ENCODE measurements at regions not wholly inside any gene's neighbourhood (a gene's known extent, or its start where the extent isn't known, plus 50 kb on each side); places are given as distances from the start of the nearest gene placed in this dataset.

- Mint-ChIP-seq H3K9me3 (no peaks in the 10 kb centered on the region), H3K4me3 (no peak overlapping the region), H3K27me3 (peaks cover 3% of the 10 kb centered on the region), H3K27ac (no peak overlapping the region), H3K4me1 (ENCODE audit: low read depth) (no peaks in the 10 kb centered on the region), H3K36me3 (ENCODE audit: low read depth) (no peaks in the 10 kb centered on the region)
- intact Hi-C loops (cut with micrococcal nuclease), result no loop called here
Measured at GRCh38 chr9:87107072-87107471, 159.8 kb upstream of the GAS1 start.

DNA sequence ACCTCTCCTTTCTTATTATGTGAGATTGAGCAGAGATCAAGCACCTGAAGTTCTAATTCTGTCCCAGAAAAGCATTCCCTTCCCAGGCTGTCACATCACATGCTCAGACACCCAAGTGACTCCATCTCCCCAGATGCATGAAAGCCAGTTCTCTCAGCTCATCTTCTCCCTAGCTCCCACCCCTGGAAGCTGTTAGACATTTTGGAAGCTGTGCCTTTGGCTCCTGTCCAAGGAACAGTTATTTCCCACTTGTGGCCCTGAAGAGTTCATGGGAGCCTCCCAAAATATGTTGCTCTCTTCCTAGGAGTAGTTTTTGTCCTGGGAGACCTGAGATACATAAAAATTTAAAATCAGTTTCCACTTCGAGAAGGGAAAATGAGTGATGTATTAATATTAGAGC lies 161.4 kb upstream of the GAS1 start:
- intact Hi-C loops (cut with micrococcal nuclease), result no loop called here
- Mint-ChIP-seq H3K36me3 (ENCODE audit: low read depth) (no peaks in the 10 kb centered on the region), H3K27me3 (peaks cover 3% of the 10 kb centered on the region), H3K27ac (no peak overlapping the region), H3K9me3 (no peaks in the 10 kb centered on the region), H3K4me1 (ENCODE audit: low read depth) (no peaks in the 10 kb centered on the region), H3K4me3 (no peak overlapping the region)

DNA sequence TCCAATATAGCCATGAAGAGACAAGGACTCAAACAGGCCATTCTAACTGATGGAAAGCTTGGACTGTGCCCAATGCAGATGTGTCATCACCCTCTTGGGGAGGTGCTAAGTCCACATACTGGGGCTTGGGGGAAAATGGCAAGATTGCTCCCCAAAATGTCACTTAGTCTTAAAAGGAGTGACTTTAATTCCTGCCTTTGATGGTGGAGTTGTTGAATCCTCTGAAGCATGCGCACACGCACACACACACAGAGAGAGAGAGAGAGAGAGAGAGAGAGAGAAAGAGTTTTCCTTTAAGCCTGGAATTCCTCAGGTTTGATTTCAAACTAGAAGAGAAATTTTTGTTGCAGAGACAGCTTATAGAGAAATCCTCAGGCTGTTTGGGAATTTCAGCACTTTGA lies 161.9 kb upstream of the GAS1 start:
- Mint-ChIP-seq H3K4me1 (ENCODE audit: low read depth) (no peaks in the 10 kb centered on the region), H3K36me3 (ENCODE audit: low read depth) (no peaks in the 10 kb centered on the region), H3K4me3 (no peak overlapping the region), H3K9me3 (no peaks in the 10 kb centered on the region), H3K27ac (no peak overlapping the region), H3K27me3 (peaks cover 3% of the 10 kb centered on the region)
- intact Hi-C loops (cut with micrococcal nuclease), result no loop called here

GRCh38 chr9:87109851-87110250 lies 162.5 kb upstream of the GAS1 start:
- H3K36me3 Mint-ChIP-seq (ENCODE audit: low read depth), result no peaks in the 10 kb centered on the region
- intact Hi-C loops (cut with micrococcal nuclease), result no loop called here
- H3K27ac Mint-ChIP-seq, result no peak overlapping the region
- no peaks in the 10 kb centered on the region for H3K4me1 Mint-ChIP-seq (ENCODE audit: low read depth)
- no peaks in the 10 kb centered on the region for H3K9me3 Mint-ChIP-seq
- peaks cover 3% of the 10 kb centered on the region for H3K27me3 Mint-ChIP-seq
- H3K4me3 Mint-ChIP-seq, result no peak overlapping the region

DNA sequence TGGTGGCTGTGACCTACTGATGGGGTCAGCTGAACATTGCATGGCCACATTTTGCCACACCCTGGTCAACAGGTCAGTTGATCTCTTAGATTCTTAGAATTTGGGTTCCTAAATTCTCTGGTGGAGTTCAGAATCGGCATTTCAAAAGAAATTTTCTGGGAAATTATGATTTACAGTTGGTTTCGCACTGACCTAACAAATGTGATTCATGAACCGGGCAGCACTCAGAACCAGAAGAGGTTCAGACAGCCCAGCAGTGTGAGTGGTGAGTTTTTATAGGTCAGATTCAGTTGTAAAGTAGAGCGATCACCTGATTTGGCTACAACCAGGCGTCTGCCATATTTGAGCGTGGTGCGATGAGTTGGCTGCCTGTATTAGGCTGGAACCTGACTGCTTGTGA lies 163.7 kb upstream of the GAS1 start:
- Mint-ChIP-seq H3K4me1 (ENCODE audit: low read depth) (no peaks in the 10 kb centered on the region), H3K36me3 (ENCODE audit: low read depth) (no peaks in the 10 kb centered on the region), H3K9me3 (no peaks in the 10 kb centered on the region), H3K27ac (no peak overlapping the region), H3K27me3 (peaks cover 3% of the 10 kb centered on the region), H3K4me3 (no peak overlapping the region)
- intact Hi-C loops (cut with micrococcal nuclease), result no loop called here

DNA sequence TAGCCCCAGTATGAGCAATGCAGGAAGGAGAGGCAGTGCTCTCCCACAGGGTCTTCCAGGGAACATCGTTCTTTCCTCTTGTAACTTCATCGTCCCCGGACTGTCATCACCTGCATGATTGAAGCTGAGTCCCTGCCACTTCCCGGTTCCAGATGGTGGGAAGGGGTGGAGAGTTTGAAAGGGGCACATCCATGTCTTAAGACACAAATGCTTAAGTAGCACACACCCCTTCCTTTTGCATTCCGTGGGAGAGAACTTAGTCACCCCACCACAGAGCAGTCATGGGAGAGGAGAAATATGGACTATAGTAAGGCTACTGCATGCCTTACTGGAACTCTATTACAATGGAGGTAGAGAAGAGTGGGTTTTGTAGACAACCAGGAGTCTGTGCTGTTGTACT lies 165.3 kb upstream of the GAS1 start:
- H3K4me1 Mint-ChIP-seq (ENCODE audit: low read depth), result no peaks in the 10 kb centered on the region
- no peaks in the 10 kb centered on the region for H3K9me3 Mint-ChIP-seq
- H3K36me3 Mint-ChIP-seq (ENCODE audit: low read depth), result no peaks in the 10 kb centered on the region
- peaks cover 3% of the 10 kb centered on the region for H3K27me3 Mint-ChIP-seq
- H3K27ac Mint-ChIP-seq, result no peak overlapping the region
- intact Hi-C loops (cut with micrococcal nuclease), result no loop called here
- H3K4me3 Mint-ChIP-seq, result no peak overlapping the region

GRCh38 chr9:87113874-87114273 lies 166.6 kb upstream of the GAS1 start:
- H3K4me1 Mint-ChIP-seq (ENCODE audit: low read depth), result no peaks in the 10 kb centered on the region
- H3K9me3 Mint-ChIP-seq, result no peaks in the 10 kb centered on the region
- intact Hi-C loops (cut with micrococcal nuclease), result no loop called here
- H3K4me3 Mint-ChIP-seq, result no peak overlapping the region
- H3K27me3 Mint-ChIP-seq, result peaks cover 3% of the 10 kb centered on the region
- no peak overlapping the region for H3K27ac Mint-ChIP-seq
- H3K36me3 Mint-ChIP-seq (ENCODE audit: low read depth), result no peaks in the 10 kb centered on the region

GRCh38 chr9:87115785-87116184 lies 168.5 kb upstream of the GAS1 start:
- no peaks in the 10 kb centered on the region for H3K9me3 Mint-ChIP-seq
- intact Hi-C loops (cut with micrococcal nuclease), result no loop called here
- no peaks in the 10 kb centered on the region for H3K27me3 Mint-ChIP-seq
- H3K27ac Mint-ChIP-seq, result no peak overlapping the region
- H3K4me1 Mint-ChIP-seq (ENCODE audit: low read depth), result no peaks in the 10 kb centered on the region
- no peak overlapping the region for H3K4me3 Mint-ChIP-seq
- H3K36me3 Mint-ChIP-seq (ENCODE audit: low read depth), result no peaks in the 10 kb centered on the region

DNA sequence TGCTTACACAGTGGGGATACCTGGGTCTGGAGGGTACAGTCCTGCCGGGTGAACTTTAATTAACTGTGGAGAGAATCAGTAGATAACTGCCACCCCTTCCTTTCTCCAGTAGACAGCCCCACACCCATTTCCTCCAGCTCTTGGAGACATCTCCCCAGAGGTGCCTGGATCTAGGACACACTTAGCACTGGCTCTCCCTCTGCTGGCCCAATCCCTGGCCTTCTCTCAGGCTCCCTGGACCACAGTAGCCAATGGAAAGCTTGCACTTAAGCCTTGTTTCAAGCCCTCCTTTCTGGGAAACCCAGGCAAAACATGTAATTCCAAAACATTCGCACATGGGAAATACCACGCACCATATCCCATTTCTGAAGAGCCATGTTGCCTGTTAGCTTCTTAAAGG lies 169.2 kb upstream of the GAS1 start:
- no peaks in the 10 kb centered on the region for H3K4me1 Mint-ChIP-seq (ENCODE audit: low read depth)
- intact Hi-C loops (cut with micrococcal nuclease), result no loop called here

DNA sequence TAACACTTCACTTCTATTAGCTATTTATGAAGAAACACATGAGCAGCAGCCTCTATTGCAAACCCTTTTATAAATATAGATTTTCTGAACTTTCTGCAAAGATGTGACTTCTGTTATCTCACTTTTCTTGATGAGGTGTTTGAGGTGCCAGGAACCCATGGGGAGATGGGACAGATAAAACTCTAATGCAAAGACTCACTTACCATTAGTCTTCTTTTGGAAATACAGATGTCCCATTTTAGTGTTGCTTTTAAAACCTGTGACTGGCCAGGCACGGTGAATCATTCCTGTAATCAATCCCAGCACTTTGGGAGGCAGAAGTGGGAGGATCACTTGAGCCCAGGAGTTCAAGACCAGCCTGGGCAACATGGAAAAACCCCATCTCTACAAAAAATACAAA lies 171.3 kb upstream of the GAS1 start:
- no peak overlapping the region for H3K27ac Mint-ChIP-seq
- H3K4me1 Mint-ChIP-seq (ENCODE audit: low read depth), result no peaks in the 10 kb centered on the region
- intact Hi-C loops (cut with micrococcal nuclease), result no loop called here
- H3K36me3 Mint-ChIP-seq (ENCODE audit: low read depth), result no peaks in the 10 kb centered on the region
- no peaks in the 10 kb centered on the region for H3K27me3 Mint-ChIP-seq
- H3K4me3 Mint-ChIP-seq, result no peak overlapping the region
- H3K9me3 Mint-ChIP-seq, result no peaks in the 10 kb centered on the region

More for the DNA sequence above, 169.2 kb upstream of the GAS1 start:
- no peak overlapping the region for H3K4me3 Mint-ChIP-seq
- no peaks in the 10 kb centered on the region for H3K9me3 Mint-ChIP-seq
- H3K27me3 Mint-ChIP-seq, result no peaks in the 10 kb centered on the region
- no peaks in the 10 kb centered on the region for H3K36me3 Mint-ChIP-seq (ENCODE audit: low read depth)
- H3K27ac Mint-ChIP-seq, result no peak overlapping the region

DNA sequence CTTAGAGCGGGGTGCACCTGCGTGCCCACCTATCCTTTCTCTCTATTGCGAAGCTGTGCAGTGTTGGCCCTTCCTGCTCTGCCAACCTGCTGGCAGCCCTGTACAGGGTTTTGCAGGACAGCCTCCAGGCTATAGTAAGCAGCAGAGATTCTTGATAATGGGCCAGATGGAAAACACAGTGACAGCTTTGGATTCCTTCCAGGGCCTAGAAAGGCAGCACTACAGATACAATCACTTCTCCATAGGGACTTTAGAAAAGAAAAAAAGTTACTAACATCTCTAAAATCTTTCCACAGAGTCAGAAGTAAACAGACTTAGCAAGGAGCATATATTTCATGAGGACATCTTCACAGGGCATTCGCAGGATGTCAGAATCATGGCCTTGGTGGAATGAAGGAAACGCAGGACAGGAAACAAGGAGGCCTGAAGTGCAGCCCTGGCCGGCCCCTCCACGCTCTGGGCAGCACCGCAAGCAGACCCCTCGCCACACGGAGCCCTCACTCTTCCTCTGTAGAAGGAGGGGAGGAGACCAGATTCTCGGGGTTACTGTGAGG lies 172.1 kb upstream of the GAS1 start:
- H3K4me1 Mint-ChIP-seq (ENCODE audit: low read depth), result no peaks in the 10 kb centered on the region
- H3K4me3 Mint-ChIP-seq, result no peak overlapping the region
- no peaks in the 10 kb centered on the region for H3K36me3 Mint-ChIP-seq (ENCODE audit: low read depth)
- intact Hi-C loops (cut with micrococcal nuclease), result no loop called here
- H3K9me3 Mint-ChIP-seq, result no peaks in the 10 kb centered on the region
- no peaks in the 10 kb centered on the region for H3K27me3 Mint-ChIP-seq
- H3K27ac Mint-ChIP-seq, result no peak overlapping the region

GRCh38 chr9:87120610-87121009 lies 173.3 kb upstream of the GAS1 start:
- no peaks in the 10 kb centered on the region for H3K9me3 Mint-ChIP-seq
- H3K27me3 Mint-ChIP-seq, result no peaks in the 10 kb centered on the region
- H3K27ac Mint-ChIP-seq, result no peak overlapping the region
- H3K4me1 Mint-ChIP-seq (ENCODE audit: low read depth), result no peaks in the 10 kb centered on the region
- H3K4me3 Mint-ChIP-seq, result no peak overlapping the region
- intact Hi-C loops (cut with micrococcal nuclease), result no loop called here
- no peaks in the 10 kb centered on the region for H3K36me3 Mint-ChIP-seq (ENCODE audit: low read depth)

DNA sequence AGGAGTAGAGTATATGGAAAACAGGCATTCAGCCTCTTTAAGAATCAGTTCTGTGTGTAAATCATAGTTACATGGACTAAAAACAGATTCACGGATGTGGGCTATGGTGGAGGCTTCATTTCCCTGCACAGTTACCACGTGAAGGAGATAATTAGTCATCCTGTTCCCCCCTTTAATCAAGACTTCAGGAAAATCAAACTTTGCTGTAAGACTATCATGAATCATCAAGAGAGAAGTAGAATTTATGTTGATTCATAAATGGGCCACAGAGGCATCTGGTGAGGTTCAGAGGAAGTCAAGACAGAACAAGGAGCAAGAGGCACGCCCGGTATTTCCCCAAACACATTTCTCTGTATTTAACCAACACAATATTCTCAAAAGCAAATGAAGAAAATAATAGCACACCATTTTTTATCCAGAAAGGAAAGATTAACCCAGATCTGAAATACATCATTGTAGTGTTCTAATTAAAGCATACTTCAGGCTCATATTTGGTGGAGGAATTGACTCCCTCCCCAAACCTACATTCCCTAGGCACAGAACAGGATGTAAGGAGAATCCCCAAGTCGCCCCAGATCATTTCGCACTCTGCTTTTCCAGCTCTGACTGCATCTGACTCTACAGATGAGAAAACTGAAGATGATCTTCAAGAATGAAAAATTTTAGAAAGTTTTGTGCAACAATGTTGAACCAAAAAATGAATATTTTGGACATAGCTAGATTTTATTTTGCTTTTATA lies 175.8 kb upstream of the GAS1 start:
- Mint-ChIP-seq H3K27me3 (peaks cover 1% of the 10 kb centered on the region), H3K4me3 (no peak overlapping the region), H3K36me3 (ENCODE audit: low read depth) (no peaks in the 10 kb centered on the region), H3K27ac (no peak overlapping the region), H3K9me3 (no peaks in the 10 kb centered on the region), H3K4me1 (ENCODE audit: low read depth) (no peaks in the 10 kb centered on the region)
- intact Hi-C loops (cut with micrococcal nuclease), result no loop called here

DNA sequence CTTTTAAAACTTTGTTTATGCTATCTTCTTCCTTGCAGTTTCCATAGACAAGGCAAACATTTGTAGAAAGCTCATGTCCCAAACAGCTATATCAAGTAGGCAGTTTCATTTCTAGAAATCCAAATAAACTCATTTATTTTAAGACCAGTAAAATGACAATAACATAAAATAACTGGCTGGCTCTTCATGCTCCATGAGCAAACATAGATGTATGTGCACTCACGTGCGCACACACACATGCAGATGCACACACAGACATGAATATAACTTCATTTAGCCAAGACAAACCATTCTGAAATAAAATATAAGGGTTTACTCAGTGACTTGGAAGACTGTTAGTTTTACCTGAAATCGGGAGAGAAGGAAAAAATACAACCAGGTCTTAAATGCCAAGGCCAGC lies 176.5 kb upstream of the GAS1 start:
- Mint-ChIP-seq H3K36me3 (ENCODE audit: low read depth) (no peaks in the 10 kb centered on the region), H3K9me3 (no peaks in the 10 kb centered on the region), H3K27me3 (peaks cover 1% of the 10 kb centered on the region), H3K4me3 (no peak overlapping the region), H3K27ac (no peak overlapping the region), H3K4me1 (ENCODE audit: low read depth) (no peaks in the 10 kb centered on the region)
- intact Hi-C loops (cut with micrococcal nuclease), result no loop called here

- Mint-ChIP-seq H3K27ac (no peak overlapping the region), H3K4me1 (ENCODE audit: low read depth) (no peaks in the 10 kb centered on the region)
- intact Hi-C loops (cut with micrococcal nuclease), result no loop called here
Measured at GRCh38 chr9:87125819-87126218, 178.5 kb upstream of the GAS1 start.

More at GRCh38 chr9:87125819-87126218, 178.5 kb upstream of the GAS1 start:
- no peak overlapping the region for H3K4me3 Mint-ChIP-seq
- H3K9me3 Mint-ChIP-seq, result no peaks in the 10 kb centered on the region
- H3K27me3 Mint-ChIP-seq, result peaks cover 1% of the 10 kb centered on the region
- H3K36me3 Mint-ChIP-seq (ENCODE audit: low read depth), result no peaks in the 10 kb centered on the region
